ENCODE measurements at regions not wholly inside any gene's neighbourhood (a gene's known extent, or its start where the extent isn't known, plus 50 kb on each side); places are given as distances from the start of the nearest gene placed in this dataset.

- H3K4me3 ChIP-seq (ENCODE audit: low read depth, low read length): no peak overlapping the region
- DNase-seq (ENCODE audit: low read depth): no peak
- no peak for TF ChIP-seq CTCF (IDR thresholded peaks at IDR 0.05; ENCODE audit: low read depth, low read length, missing control alignments)
Observed at GRCh38 chr16:82405736-82406135, 221.0 kb upstream of the CDH13 start.

- no peak for DNase-seq (ENCODE audit: low read depth)
- TF ChIP-seq CTCF (IDR thresholded peaks at IDR 0.05; ENCODE audit: low read depth, low read length, missing control alignments): no peak
- no peak overlapping the region for H3K4me3 ChIP-seq (ENCODE audit: low read depth, low read length)
Observed at GRCh38 chr16:82404586-82405315, 222.0 kb upstream of the CDH13 start.

DNA sequence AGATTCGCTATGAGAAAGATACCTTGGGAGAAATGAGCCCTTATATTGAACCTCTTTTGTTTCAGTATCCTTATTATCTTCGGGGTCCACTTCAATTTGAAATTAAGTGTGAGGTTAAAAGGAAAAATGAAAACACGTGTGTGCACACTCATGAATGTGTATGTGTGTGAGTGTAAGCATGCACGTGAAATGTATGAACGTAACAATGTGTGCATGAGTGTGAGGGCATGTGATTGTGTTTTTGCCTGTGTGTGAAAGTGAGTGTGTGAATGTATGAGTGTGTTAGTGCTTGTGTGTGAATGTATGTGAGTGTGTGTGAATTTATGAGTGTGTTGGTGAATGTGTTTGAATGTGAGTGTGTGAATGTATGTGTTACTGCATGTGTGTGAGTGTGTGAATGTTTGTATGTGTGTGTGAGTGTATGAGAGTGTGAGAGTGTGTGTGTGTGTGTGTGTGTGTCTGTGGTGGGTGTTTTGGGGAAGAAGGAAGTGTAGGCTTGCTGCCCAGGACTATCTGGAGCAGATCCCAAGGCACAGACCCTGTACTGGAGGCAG, 224.0 kb upstream of the CDH13 start:
- no peak for DNase-seq (ENCODE audit: low read depth)
- H3K4me3 ChIP-seq (ENCODE audit: low read depth, low read length): no peak overlapping the region
- no peak for TF ChIP-seq CTCF (IDR thresholded peaks at IDR 0.05; ENCODE audit: low read depth, low read length, missing control alignments)

DNA sequence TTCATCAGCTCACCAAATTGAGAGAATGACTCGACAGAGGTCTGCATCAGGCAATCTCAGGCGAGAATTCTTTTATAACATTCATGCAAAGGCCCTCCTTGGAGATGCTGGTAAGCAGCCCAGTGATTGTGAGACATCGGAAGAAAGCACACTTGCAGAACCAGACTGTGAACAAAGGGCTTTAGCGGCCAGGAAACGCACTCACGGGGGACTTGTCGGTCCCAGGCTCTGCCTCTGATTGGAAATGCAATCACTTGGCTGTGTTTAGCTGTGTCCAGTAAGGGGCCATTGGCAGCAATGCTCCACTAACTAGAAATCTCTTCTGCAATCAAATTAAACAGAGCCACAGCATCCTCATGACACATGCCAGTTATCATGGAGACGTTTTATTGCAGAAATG, 226.7 kb upstream of the CDH13 start:
- no peak overlapping the region for H3K4me3 ChIP-seq (ENCODE audit: low read depth, low read length)
- DNase-seq (ENCODE audit: low read depth): no peak
- no peak for TF ChIP-seq CTCF (IDR thresholded peaks at IDR 0.05; ENCODE audit: low read depth, low read length, missing control alignments)

DNA sequence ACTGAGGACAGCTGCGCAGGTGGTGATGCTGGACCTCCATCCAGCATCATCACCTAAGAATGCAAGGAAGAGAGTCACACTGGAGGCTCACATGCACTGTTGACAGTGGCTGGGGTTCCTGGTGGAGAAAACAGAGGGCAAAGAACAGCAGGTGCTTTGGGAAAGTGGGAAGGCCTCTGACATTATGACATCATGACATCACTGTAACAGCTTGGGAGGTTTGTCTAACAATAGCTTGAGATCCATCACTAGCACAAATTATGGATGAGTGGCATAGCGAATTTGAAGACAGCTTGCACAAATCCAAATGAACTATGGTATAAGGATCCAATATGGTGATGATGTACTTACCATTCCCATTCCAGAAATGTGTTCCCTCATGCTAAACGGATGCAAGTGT, 226.5 kb upstream of the MPHOSPH6 start:
- no peak for DNase-seq (ENCODE audit: low read depth)
- H3K4me3 ChIP-seq (ENCODE audit: low read depth, low read length): no peak overlapping the region
- TF ChIP-seq CTCF (IDR thresholded peaks at IDR 0.05; ENCODE audit: low read depth, low read length, missing control alignments): no peak

DNA sequence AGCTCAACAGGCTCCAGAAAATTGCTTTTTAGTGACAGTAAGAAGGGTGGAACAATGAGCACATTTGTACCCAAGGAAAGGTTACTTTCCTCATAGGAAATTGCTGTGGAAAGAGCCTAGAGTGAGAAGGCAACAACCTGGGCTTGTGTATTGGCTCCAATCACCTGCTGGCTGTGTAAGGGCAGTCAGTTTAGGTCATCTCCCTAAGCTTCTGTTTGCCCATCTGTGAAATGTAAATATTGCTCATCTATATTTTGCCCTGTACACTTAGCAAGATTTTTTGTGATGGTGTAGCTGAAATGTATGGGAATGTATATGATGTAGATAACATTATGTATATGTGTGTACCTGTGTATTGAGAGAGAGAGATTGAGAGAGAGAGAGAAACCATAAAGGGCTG, 225.2 kb upstream of the MPHOSPH6 start:
- no peak for TF ChIP-seq CTCF (IDR thresholded peaks at IDR 0.05; ENCODE audit: low read depth, low read length, missing control alignments)
- H3K4me3 ChIP-seq (ENCODE audit: low read depth, low read length): no peak overlapping the region
- no peak for DNase-seq (ENCODE audit: low read depth)

- H3K4me3 ChIP-seq (ENCODE audit: low read depth, low read length): no peak overlapping the region
- no peak for DNase-seq (ENCODE audit: low read depth)
- no peak for TF ChIP-seq CTCF (IDR thresholded peaks at IDR 0.05; ENCODE audit: low read depth, low read length, missing control alignments)
Observed at GRCh38 chr16:82391690-82392089, 221.7 kb upstream of the MPHOSPH6 start.
